ENCODE measurements at regions not wholly inside any gene's neighbourhood (a gene's known extent, or its start where the extent isn't known, plus 50 kb on each side); places are given as distances from the start of the nearest gene placed in this dataset.

DNA sequence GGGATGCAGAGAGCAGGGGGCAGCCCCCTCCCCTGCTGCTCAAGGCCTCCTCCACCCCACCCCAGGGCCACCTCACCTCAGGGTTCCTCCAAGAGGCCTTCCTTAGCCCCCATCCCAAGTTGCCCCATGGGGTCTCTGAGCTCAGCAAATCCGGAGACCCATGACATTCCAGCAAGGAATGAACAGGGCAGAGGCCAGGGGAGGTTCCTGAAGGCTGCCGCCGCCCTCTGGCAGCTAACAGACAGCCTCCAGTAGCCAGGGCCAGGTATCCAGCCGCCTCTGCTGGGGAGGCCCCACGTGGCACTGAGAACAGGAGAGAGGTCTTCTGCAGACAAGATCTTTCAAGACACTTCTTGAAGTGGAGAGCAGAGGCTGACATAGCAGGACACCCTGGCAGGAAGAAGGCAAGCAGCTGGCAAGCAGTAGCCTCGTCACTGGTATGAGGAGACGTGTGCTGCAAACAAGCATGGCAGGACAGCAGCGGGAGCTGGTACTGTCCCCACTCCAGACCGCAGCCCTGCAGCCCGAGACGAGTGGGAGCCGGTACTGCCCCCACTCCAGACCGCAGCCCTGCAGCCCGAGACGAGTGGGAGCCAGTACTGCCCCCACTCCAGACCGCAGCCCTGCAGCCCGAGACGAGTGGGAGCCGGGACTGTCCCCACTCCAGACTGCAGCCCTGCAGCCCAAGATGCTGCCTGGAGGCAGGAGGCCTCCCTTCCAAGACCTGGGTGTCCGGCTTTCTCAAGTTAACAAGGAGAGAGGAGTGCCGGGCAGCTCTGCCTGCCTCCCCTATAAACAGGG lies 190.6 kb downstream of the IGLL1 start:
- TF ChIP-seq EZH2phosphoT487 (IDR thresholded peaks at IDR 0.05; ENCODE audit: borderline replicate concordance), result no peak
- no peak for TF ChIP-seq SIN3A (IDR thresholded peaks at IDR 0.05; ENCODE audit: low read depth)
- TF ChIP-seq REST (IDR thresholded peaks at IDR 0.05; ENCODE audit: low read depth), result no peak
- no peak for TF ChIP-seq CTCF (IDR thresholded peaks at IDR 0.05 in 2 of 3, conservative IDR thresholded peaks at IDR 0.05 in 1 of 3; ENCODE audit: borderline replicate concordance in 1 of 3, insufficient read depth in 1 of 3, low read depth in 2 of 3, low read length in 2 of 3)
- no peak for TF ChIP-seq MAX (IDR thresholded peaks at IDR 0.05)
- TF ChIP-seq, protein P1, sequence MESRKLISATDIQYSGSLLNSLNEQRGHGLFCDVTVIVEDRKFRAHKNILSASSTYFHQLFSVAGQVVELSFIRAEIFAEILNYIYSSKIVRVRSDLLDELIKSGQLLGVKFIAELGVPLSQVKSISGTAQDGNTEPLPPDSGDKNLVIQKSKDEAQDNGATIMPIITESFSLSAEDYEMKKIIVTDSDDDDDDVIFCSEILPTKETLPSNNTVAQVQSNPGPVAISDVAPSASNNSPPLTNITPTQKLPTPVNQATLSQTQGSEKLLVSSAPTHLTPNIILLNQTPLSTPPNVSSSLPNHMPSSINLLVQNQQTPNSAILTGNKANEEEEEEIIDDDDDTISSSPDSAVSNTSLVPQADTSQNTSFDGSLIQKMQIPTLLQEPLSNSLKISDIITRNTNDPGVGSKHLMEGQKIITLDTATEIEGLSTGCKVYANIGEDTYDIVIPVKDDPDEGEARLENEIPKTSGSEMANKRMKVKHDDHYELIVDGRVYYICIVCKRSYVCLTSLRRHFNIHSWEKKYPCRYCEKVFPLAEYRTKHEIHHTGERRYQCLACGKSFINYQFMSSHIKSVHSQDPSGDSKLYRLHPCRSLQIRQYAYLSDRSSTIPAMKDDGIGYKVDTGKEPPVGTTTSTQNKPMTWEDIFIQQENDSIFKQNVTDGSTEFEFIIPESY (IDR thresholded peaks at IDR 0.05; ENCODE audit: extremely low read depth, insufficient replicate concordance, low read length), result no peak
- TF ChIP-seq POLR2AphosphoS5 (IDR thresholded peaks at IDR 0.05; ENCODE audit: low read depth, low read length), result no peak
- no peak for TF ChIP-seq SP1 (IDR thresholded peaks at IDR 0.05; ENCODE audit: low read depth)
- TF ChIP-seq ZFX (IDR thresholded peaks at IDR 0.05), result no peak
- TF ChIP-seq RAD21 (IDR thresholded peaks at IDR 0.05; ENCODE audit: low read depth), result no peak
- TF ChIP-seq POLR2A (IDR thresholded peaks at IDR 0.05; ENCODE audit: borderline replicate concordance, extremely low read depth, insufficient read depth, insufficient read length), result no peak
- TF ChIP-seq ZNF274 (IDR thresholded peaks at IDR 0.05; ENCODE audit: low read depth, low read length), result no peak
- TF ChIP-seq JUND (IDR thresholded peaks at IDR 0.05), result no peak
- TF ChIP-seq EZH2 (IDR thresholded peaks at IDR 0.05), result no peak
